Endothelial cell of umbilical vein (primary cell): ENCODE measurements at regions not wholly inside any gene's neighbourhood (a gene's known extent, or its start where the extent isn't known, plus 50 kb on each side); places are given as distances from the start of the nearest gene placed in this dataset.

Experiments
- BruUV-seq: library from RNA; stranded (reverse); fragments of 400-500 nt; replicated peaks from 2 replicates; lab custom pipeline; 2021; lab: Mats Ljungman, UMichigan
- CTCF ChIA-PET: fragments of 300-600, 350-600 bp; sonication (Branson Sonifier 250); formaldehyde crosslinking; loops from one replicate; lab custom pipeline; 2021; ENCODE audit warnings: antibody characterized with exemption, inconsistent platforms; lab: Charles Lee
- POLR2A ChIA-PET: fragments of 300-600, 350-600 bp; sonication (Branson Sonifier 250); formaldehyde crosslinking; loops from one replicate; lab custom pipeline; 2021; ENCODE audit warnings: antibody characterized with exemption, inconsistent platforms; lab: Charles Lee
- DNase-seq: peaks from one replicate; pipeline ENCODE4 v3.0.0-alpha.2; 2011; ENCODE audit warnings: low read depth, low spot score
- FAIRE-seq: peaks from 2 replicates; lab custom pipeline; 2011; peaks lifted over from hg19 to GRCh38; lab: Jason Lieb, UNC
- H2AFZ ChIP-seq: 2 replicates; pipeline ENCODE4 v1.6.0; 2012; ENCODE audit warnings: low read depth, low read length, control low read depth, inconsistent platforms
- H3K27ac ChIP-seq: 2 replicates; pipeline ENCODE4 v1.5.1; 2011; ENCODE audit warnings: low read depth, mild to moderate bottlenecking, control low read depth, low read length, moderate library complexity; ENCODE audit not compliant: insufficient read depth
- H3K27me3 ChIP-seq, 2 experiments: 2 replicates each; pipeline versions ENCODE4 v1.6.0 to v1.6.1; 2011; ENCODE audit warnings: low read length in 2 of 2, mixed read lengths in 1 of 2; ENCODE audit not compliant: control insufficient read depth in 2 of 2, insufficient read depth in 2 of 2
- H3K36me3 ChIP-seq, 2 experiments: 2 replicates in 1 of 2; 3 replicates in 1 of 2; pipeline ENCODE4 v1.5.1; 2011; ENCODE audit warnings: low read length in 2 of 2, mild to moderate bottlenecking in 1 of 2, moderate library complexity in 1 of 2; ENCODE audit not compliant: control insufficient read depth in 2 of 2, insufficient read depth in 2 of 2; ENCODE audit errors: extremely low read depth in 1 of 2
- H3K4me1 ChIP-seq: 3 replicates; pipeline ENCODE4 v1.5.1; 2011; ENCODE audit warnings: mild to moderate bottlenecking, low read length; ENCODE audit not compliant: control insufficient read depth, insufficient read depth; ENCODE audit errors: extremely low read depth
- H3K4me2 ChIP-seq: 2 replicates; pipeline ENCODE4 v1.6.1; 2011; ENCODE audit warnings: low read length, control low read depth, mixed read lengths; ENCODE audit not compliant: insufficient read depth
- H3K4me3 ChIP-seq, 3 experiments: fragments of 200-600 bp in 1 of 3; sonication (generic), shearing (Covaris generic) in 1 of 3; replicated peaks in 1 of 3; 2 replicates each; pipeline ENCODE4 v1.5.1; 2011 to 2016; ENCODE audit warnings: control low read depth in 3 of 3, low read length in 3 of 3, mild to moderate bottlenecking in 2 of 3, inconsistent platforms in 1 of 3, low read depth in 1 of 3, moderate library complexity in 1 of 3; ENCODE audit not compliant: insufficient read depth in 1 of 3
- H3K79me2 ChIP-seq: 2 replicates; pipeline ENCODE4 v1.6.0; 2012; ENCODE audit warnings: low read length, inconsistent platforms; ENCODE audit not compliant: control insufficient read depth, insufficient read depth
- H3K9ac ChIP-seq: replicated peaks from 2 replicates; pipeline ENCODE3; 2011; ENCODE audit warnings: low read length, control low read depth; ENCODE audit not compliant: insufficient read depth; ENCODE audit errors: extremely low read depth
- H3K9me1 ChIP-seq: replicated peaks from 3 replicates; pipeline ENCODE4 v1.6.0; 2011; ENCODE audit warnings: mild to moderate bottlenecking, low read length; ENCODE audit not compliant: control insufficient read depth, insufficient read depth; ENCODE audit errors: extremely low read depth
- H3K9me3 ChIP-seq: replicated peaks from 2 replicates; pipeline ENCODE4 v1.5.1; 2012; ENCODE audit warnings: low read length, inconsistent platforms; ENCODE audit not compliant: control insufficient read depth, insufficient read depth
- H4K20me1 ChIP-seq: replicated peaks from 2 replicates; pipeline ENCODE3; 2011; ENCODE audit warnings: mild to moderate bottlenecking, low read length; ENCODE audit not compliant: control insufficient read depth, insufficient read depth; ENCODE audit errors: extremely low read depth
- CTCF ChIP-seq, 2 donors: IDR thresholded peaks; 1 replicate in 1 of 2; 2 replicates in 1 of 2; pipeline ENCODE4 v1.5.1; 2011; ENCODE audit warnings: low read length in 2 of 2, mild to moderate bottlenecking in 2 of 2, moderate library complexity in 2 of 2, control low read depth in 1 of 2, inconsistent platforms in 1 of 2, low read depth in 1 of 2; ENCODE audit not compliant: insufficient read depth in 1 of 2; ENCODE audit errors: extremely low read depth in 1 of 2
- EZH2 ChIP-seq: IDR thresholded peaks from 2 replicates; pipeline ENCODE4 v1.6.1; 2012; ENCODE audit warnings: borderline replicate concordance, low read depth, mild to moderate bottlenecking, moderate library complexity, low read length, inconsistent platforms; ENCODE audit not compliant: severe bottlenecking
- FOS ChIP-seq: IDR thresholded peaks from 2 replicates; pipeline ENCODE4 v1.6.1; 2011; ENCODE audit warnings: mild to moderate bottlenecking, low read length, moderate library complexity, borderline replicate concordance; ENCODE audit not compliant: insufficient read depth
- GATA2 ChIP-seq: IDR thresholded peaks from 2 replicates; pipeline ENCODE4 v1.7.0; 2011; ENCODE audit warnings: low read depth, mild to moderate bottlenecking, moderate library complexity, mixed read lengths, low read length; ENCODE audit not compliant: insufficient read length, insufficient read depth
- JUN ChIP-seq: IDR thresholded peaks from 2 replicates; pipeline ENCODE4 v1.6.1; 2011; ENCODE audit warnings: borderline replicate concordance, low read depth; ENCODE audit not compliant: insufficient read length, insufficient read depth
- MAX ChIP-seq: IDR thresholded peaks from 2 replicates; pipeline ENCODE4 v1.6.1; 2011; ENCODE audit not compliant: insufficient read depth, insufficient read length
- MYC ChIP-seq: IDR thresholded peaks from one replicate; pipeline ENCODE4 v1.6.1; 2011; ENCODE audit warnings: mild to moderate bottlenecking, low read depth, low read length
- POLR2A ChIP-seq: IDR thresholded peaks from 2 replicates; pipeline ENCODE4 v1.6.1; 2012; ENCODE audit warnings: low read depth, mild to moderate bottlenecking, control low read depth, low read length
- POLR2AphosphoS5 ChIP-seq: IDR thresholded peaks from 2 replicates; pipeline ENCODE4 v1.6.1; 2012; ENCODE audit warnings: low read depth, mild to moderate bottlenecking, control low read depth, low read length, moderate library complexity; ENCODE audit not compliant: insufficient read depth
- dilution Hi-C: fragments of 300-500 bp; cut with MboI; formaldehyde crosslinking; loops from one replicate; pipeline ENCODE4 v1.15.0; 2019; ENCODE audit warnings: low sequenced_read_pairs; ENCODE audit not compliant: extremely low pct_ligation_motif_present
- intact Hi-C: fragments of 100-400 bp; cut with micrococcal nuclease; formaldehyde crosslinking; loops from one replicate; pipeline ENCODE4 v1.10.0; 2022

- POLR2A ChIA-PET, result no interaction called here
- Histone ChIP-seq H3K9me3 (peaks cover 2% of the 10 kb centered on the region), H4K20me1 (no peaks in the 10 kb centered on the region), H2AFZ (no peak overlapping the region), H3K27me3 (no peaks in the 10 kb centered on the region), H3K9me1 (no peaks in the 10 kb centered on the region), H3K79me2 (no peaks in the 10 kb centered on the region), H3K4me1 (no peaks in the 10 kb centered on the region), H3K9ac (no peak overlapping the region), H3K4me3 (no peak overlapping the region), H3K4me2 (no peak overlapping the region), H3K27ac (no peak overlapping the region), H3K36me3 (no peaks in the 10 kb centered on the region)
- CTCF ChIA-PET, result no interaction called here
- no peak for FAIRE-seq
- DNase-seq, result no peak
- intact Hi-C loops, result no loop called here
- dilution Hi-C loops, result no loop called here
- no TSS peak for BruUV-seq
- TF ChIP-seq POLR2A, result no peak
- no peak for TF ChIP-seq POLR2AphosphoS5
- TF ChIP-seq CTCF (IDR thresholded peaks at IDR 0.05; ENCODE audit: extremely low read depth in 1 of 2, insufficient read depth in 1 of 2, low read depth in 1 of 2, low read length in 2 of 2), result no peak
- no peak for TF ChIP-seq JUN
- no peak for TF ChIP-seq MAX
- TF ChIP-seq GATA2, result no peak
- no peak for TF ChIP-seq MYC
- no peak for TF ChIP-seq FOS
- TF ChIP-seq EZH2, result no peak
Measured at GRCh38 chr2:49827366-49827765, 673.1 kb upstream of the FSHR start.
